ENCODE measurements at regions not wholly inside any gene's neighbourhood (a gene's known extent, or its start where the extent isn't known, plus 50 kb on each side); places are given as distances from the start of the nearest gene placed in this dataset.

DNA sequence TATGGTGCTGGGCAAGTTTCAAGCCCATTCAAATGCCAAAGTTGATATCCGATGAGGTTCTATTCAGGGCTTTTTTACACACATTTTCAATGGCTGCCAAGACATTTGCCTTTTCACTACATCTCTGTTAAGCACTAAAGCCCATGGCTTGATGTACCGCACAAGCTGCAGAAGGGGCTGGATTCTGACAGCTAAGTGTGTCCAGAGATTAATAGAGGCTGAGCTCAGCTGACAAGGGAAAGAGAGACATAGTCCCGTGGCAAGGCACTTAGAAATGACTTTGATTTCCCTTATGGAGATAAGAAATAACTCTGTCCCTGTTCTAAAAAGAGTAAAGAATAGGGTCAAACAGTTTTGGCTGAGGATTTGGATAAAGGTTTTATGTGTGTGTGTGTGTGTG lies 198.6 kb downstream of the DMRT2 start:
- no peak for TF ChIP-seq POLR2A (IDR thresholded peaks at IDR 0.05)
- TF ChIP-seq, protein P1, sequence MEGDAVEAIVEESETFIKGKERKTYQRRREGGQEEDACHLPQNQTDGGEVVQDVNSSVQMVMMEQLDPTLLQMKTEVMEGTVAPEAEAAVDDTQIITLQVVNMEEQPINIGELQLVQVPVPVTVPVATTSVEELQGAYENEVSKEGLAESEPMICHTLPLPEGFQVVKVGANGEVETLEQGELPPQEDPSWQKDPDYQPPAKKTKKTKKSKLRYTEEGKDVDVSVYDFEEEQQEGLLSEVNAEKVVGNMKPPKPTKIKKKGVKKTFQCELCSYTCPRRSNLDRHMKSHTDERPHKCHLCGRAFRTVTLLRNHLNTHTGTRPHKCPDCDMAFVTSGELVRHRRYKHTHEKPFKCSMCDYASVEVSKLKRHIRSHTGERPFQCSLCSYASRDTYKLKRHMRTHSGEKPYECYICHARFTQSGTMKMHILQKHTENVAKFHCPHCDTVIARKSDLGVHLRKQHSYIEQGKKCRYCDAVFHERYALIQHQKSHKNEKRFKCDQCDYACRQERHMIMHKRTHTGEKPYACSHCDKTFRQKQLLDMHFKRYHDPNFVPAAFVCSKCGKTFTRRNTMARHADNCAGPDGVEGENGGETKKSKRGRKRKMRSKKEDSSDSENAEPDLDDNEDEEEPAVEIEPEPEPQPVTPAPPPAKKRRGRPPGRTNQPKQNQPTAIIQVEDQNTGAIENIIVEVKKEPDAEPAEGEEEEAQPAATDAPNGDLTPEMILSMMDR (IDR thresholded peaks at IDR 0.05 in 4 of 5, conservative IDR thresholded peaks at IDR 0.05 in 1 of 5), result no peak
